ENCODE measurements at regions not wholly inside any gene's neighbourhood (a gene's known extent, or its start where the extent isn't known, plus 50 kb on each side); places are given as distances from the start of the nearest gene placed in this dataset.
A peak's percentile ranks its signal among the peaks of the same experiment; 100 is the strongest.

- POLR2A ChIA-PET = no interaction called here
- Mint-ChIP-seq H3K9me3 (no peaks in the 10 kb centered on the region), H3K27me3 (no peaks in the 10 kb centered on the region), H3K4me1 (peaks cover 0 to 2% (median 0%) of the 10 kb centered on the region in 7 donors), H3K36me3 (no peaks in the 10 kb centered on the region), H3K27ac (no peak overlapping the region), H3K4me3 (no peak overlapping the region)
- Histone ChIP-seq H3K9me3 (ENCODE audit: control insufficient read depth in 2 of 3, low read length in 3 of 3) (no peaks in the 10 kb centered on the region), H3K36me3 (ENCODE audit: control insufficient read depth in 2 of 3, insufficient read depth in 3 of 3, low read length in 3 of 3) (no peaks in the 10 kb centered on the region), H3K4me3 (ENCODE audit: low read length) (no peak overlapping the region), H3K4me1 (ENCODE audit: control insufficient read depth in 2 of 2, insufficient read depth in 2 of 2, low read length in 2 of 2) (no peaks in the 10 kb centered on the region), H3K27me3 (ENCODE audit: control insufficient read depth in 2 of 2, insufficient read depth in 2 of 2, low read length in 2 of 2) (no peaks in the 10 kb centered on the region), H3K27ac (ENCODE audit: low read depth, low read length) (no peak overlapping the region)
- ATAC-seq = no peak
- DNase-seq = peak in 1 of 9 donors; percentile 3
- CTCF ChIA-PET = no interaction called here
- intact Hi-C loops (cut with micrococcal nuclease) = no loop called here
These were observed 160.2 kb downstream of the MACROH2A1 start for GRCh38 chr5:135238622-135239452.

GRCh38 chr5:135237748-135238103, 161.3 kb downstream of the MACROH2A1 start:
- peaks cover 0 to 2% (median 0%) of the 10 kb centered on the region in 7 donors for H3K4me1 Mint-ChIP-seq
- Histone ChIP-seq H3K27ac (ENCODE audit: low read depth, low read length) (no peak overlapping the region), H3K9me3 (ENCODE audit: control insufficient read depth in 2 of 3, low read length in 3 of 3) (no peaks in the 10 kb centered on the region), H3K36me3 (ENCODE audit: control insufficient read depth in 2 of 3, insufficient read depth in 3 of 3, low read length in 3 of 3) (no peaks in the 10 kb centered on the region), H3K27me3 (ENCODE audit: control insufficient read depth in 2 of 2, insufficient read depth in 2 of 2, low read length in 2 of 2) (no peaks in the 10 kb centered on the region), H3K4me1 (ENCODE audit: control insufficient read depth in 2 of 2, insufficient read depth in 2 of 2, low read length in 2 of 2) (no peaks in the 10 kb centered on the region), H3K4me3 (ENCODE audit: low read length) (no peak overlapping the region)
- H3K4me3 Mint-ChIP-seq = no peak overlapping the region
- no peaks in the 10 kb centered on the region for H3K27me3 Mint-ChIP-seq
- H3K9me3 Mint-ChIP-seq = no peaks in the 10 kb centered on the region
- CTCF ChIA-PET = no interaction called here
- intact Hi-C loops (cut with micrococcal nuclease) = no loop called here
- POLR2A ChIA-PET = no interaction called here
- ATAC-seq = no peak
- H3K36me3 Mint-ChIP-seq = no peaks in the 10 kb centered on the region
- DNase-seq = no peak
- no peak overlapping the region for H3K27ac Mint-ChIP-seq

- Mint-ChIP-seq H3K27me3 (no peaks in the 10 kb centered on the region), H3K27ac (no peak overlapping the region), H3K4me3 (no peak overlapping the region), H3K4me1 (peaks cover 0 to 2% (median 0%) of the 10 kb centered on the region in 7 donors), H3K9me3 (no peaks in the 10 kb centered on the region), H3K36me3 (no peaks in the 10 kb centered on the region)
- H3K9me3 ChIP-seq (ENCODE audit: control insufficient read depth in 2 of 3, low read length in 3 of 3) = no peaks in the 10 kb centered on the region
- no peaks in the 10 kb centered on the region for H3K4me1 ChIP-seq (ENCODE audit: control insufficient read depth in 2 of 2, insufficient read depth in 2 of 2, low read length in 2 of 2)
- H3K27ac ChIP-seq (ENCODE audit: low read depth, low read length) = no peak overlapping the region
- ChIA-PET POLR2A (no interaction called here), CTCF (no interaction called here)
- intact Hi-C loops (cut with micrococcal nuclease) = no loop called here
- H3K4me3 ChIP-seq (ENCODE audit: low read length) = no peak overlapping the region
- H3K36me3 ChIP-seq (ENCODE audit: control insufficient read depth in 2 of 3, insufficient read depth in 3 of 3, low read length in 3 of 3) = no peaks in the 10 kb centered on the region
- DNase-seq = peak in 1 of 9 donors; percentile 18
- no peak for ATAC-seq
- H3K27me3 ChIP-seq (ENCODE audit: control insufficient read depth in 2 of 2, insufficient read depth in 2 of 2, low read length in 2 of 2) = no peaks in the 10 kb centered on the region
These were observed 161.9 kb downstream of the MACROH2A1 start for GRCh38 chr5:135236908-135237747.

GRCh38 chr5:135236228-135236907, 162.7 kb downstream of the MACROH2A1 start:
- no peak overlapping the region for H3K4me3 Mint-ChIP-seq
- H3K36me3 Mint-ChIP-seq = no peaks in the 10 kb centered on the region
- no peaks in the 10 kb centered on the region for H3K9me3 Mint-ChIP-seq
- H3K27me3 Mint-ChIP-seq = no peaks in the 10 kb centered on the region
- DNase-seq = no peak
- no peaks in the 10 kb centered on the region for H3K36me3 ChIP-seq (ENCODE audit: control insufficient read depth in 2 of 3, insufficient read depth in 3 of 3, low read length in 3 of 3)
- peaks cover 0 to 2% (median 0%) of the 10 kb centered on the region in 7 donors for H3K4me1 Mint-ChIP-seq
- H3K9me3 ChIP-seq (ENCODE audit: control insufficient read depth in 2 of 3, low read length in 3 of 3) = no peaks in the 10 kb centered on the region
- ChIA-PET POLR2A (no interaction called here), CTCF (no interaction called here)
- no peaks in the 10 kb centered on the region for H3K27me3 ChIP-seq (ENCODE audit: control insufficient read depth in 2 of 2, insufficient read depth in 2 of 2, low read length in 2 of 2)
- no peak overlapping the region for H3K27ac Mint-ChIP-seq
- H3K4me3 ChIP-seq (ENCODE audit: low read length) = no peak overlapping the region
- no peak for ATAC-seq
- intact Hi-C loops (cut with micrococcal nuclease) = no loop called here
- no peak overlapping the region for H3K27ac ChIP-seq (ENCODE audit: low read depth, low read length)
- no peaks in the 10 kb centered on the region for H3K4me1 ChIP-seq (ENCODE audit: control insufficient read depth in 2 of 2, insufficient read depth in 2 of 2, low read length in 2 of 2)

- H3K9me3 Mint-ChIP-seq = no peaks in the 10 kb centered on the region
- ATAC-seq (no peak), DNase-seq (no peak)
- H3K4me1 Mint-ChIP-seq = peaks cover 0 to 2% (median 0%) of the 10 kb centered on the region in 7 donors
- Histone ChIP-seq H3K36me3 (ENCODE audit: control insufficient read depth in 2 of 3, insufficient read depth in 3 of 3, low read length in 3 of 3) (no peaks in the 10 kb centered on the region), H3K4me3 (ENCODE audit: low read length) (no peak overlapping the region), H3K27me3 (ENCODE audit: control insufficient read depth in 2 of 2, insufficient read depth in 2 of 2, low read length in 2 of 2) (no peaks in the 10 kb centered on the region), H3K9me3 (ENCODE audit: control insufficient read depth in 2 of 3, low read length in 3 of 3) (no peaks in the 10 kb centered on the region), H3K4me1 (ENCODE audit: control insufficient read depth in 2 of 2, insufficient read depth in 2 of 2, low read length in 2 of 2) (no peaks in the 10 kb centered on the region), H3K27ac (ENCODE audit: low read depth, low read length) (no peak overlapping the region)
- no peak overlapping the region for H3K4me3 Mint-ChIP-seq
- intact Hi-C loops (cut with micrococcal nuclease) = no loop called here
- no peaks in the 10 kb centered on the region for H3K27me3 Mint-ChIP-seq
- ChIA-PET CTCF (no interaction called here), POLR2A (no interaction called here)
- H3K36me3 Mint-ChIP-seq = no peaks in the 10 kb centered on the region
- no peak overlapping the region for H3K27ac Mint-ChIP-seq
These were observed 163.3 kb downstream of the MACROH2A1 start for GRCh38 chr5:135235551-135236227.

- no peaks in the 10 kb centered on the region for H3K9me3 Mint-ChIP-seq
- ChIA-PET POLR2A (no interaction called here), CTCF (no interaction called here)
- no peaks in the 10 kb centered on the region for H3K36me3 Mint-ChIP-seq
- Histone ChIP-seq H3K4me1 (ENCODE audit: control insufficient read depth in 2 of 2, insufficient read depth in 2 of 2, low read length in 2 of 2) (no peaks in the 10 kb centered on the region), H3K27me3 (ENCODE audit: control insufficient read depth in 2 of 2, insufficient read depth in 2 of 2, low read length in 2 of 2) (no peaks in the 10 kb centered on the region), H3K36me3 (ENCODE audit: control insufficient read depth in 2 of 3, insufficient read depth in 3 of 3, low read length in 3 of 3) (no peaks in the 10 kb centered on the region), H3K4me3 (ENCODE audit: low read length) (no peak overlapping the region), H3K27ac (ENCODE audit: low read depth, low read length) (no peak overlapping the region), H3K9me3 (ENCODE audit: control insufficient read depth in 2 of 3, low read length in 3 of 3) (no peaks in the 10 kb centered on the region)
- H3K27ac Mint-ChIP-seq = peak overlapping the region in 1 of 9 donors; percentile 47
- DNase-seq (no peak), ATAC-seq (no peak)
- no peaks in the 10 kb centered on the region for H3K27me3 Mint-ChIP-seq
- intact Hi-C loops (cut with micrococcal nuclease) = no loop called here
- H3K4me1 Mint-ChIP-seq = peaks cover 0 to 2% (median 0%) of the 10 kb centered on the region in 7 donors
- H3K4me3 Mint-ChIP-seq = no peak overlapping the region
These were observed 164.2 kb downstream of the MACROH2A1 start for GRCh38 chr5:135234666-135235401.

All from naive thymus-derived CD4-positive, alpha-beta T cell (primary cell).